Renal cortical epithelial cell (primary cell): ENCODE measurements at regions not wholly inside any gene's neighbourhood (a gene's known extent, or its start where the extent isn't known, plus 50 kb on each side); places are given as distances from the start of the nearest gene placed in this dataset.
"Not testable (repeated sequence)": the region's sequence is repeated elsewhere in the genome, so short reads cannot be mapped to it uniquely, and the experiment has no call there.

Experiments used
- DNase-seq: peaks from one replicate; pipeline ENCODE4 v3.0.0-alpha.2; 2011; ENCODE audit warnings: low read depth

DNA sequence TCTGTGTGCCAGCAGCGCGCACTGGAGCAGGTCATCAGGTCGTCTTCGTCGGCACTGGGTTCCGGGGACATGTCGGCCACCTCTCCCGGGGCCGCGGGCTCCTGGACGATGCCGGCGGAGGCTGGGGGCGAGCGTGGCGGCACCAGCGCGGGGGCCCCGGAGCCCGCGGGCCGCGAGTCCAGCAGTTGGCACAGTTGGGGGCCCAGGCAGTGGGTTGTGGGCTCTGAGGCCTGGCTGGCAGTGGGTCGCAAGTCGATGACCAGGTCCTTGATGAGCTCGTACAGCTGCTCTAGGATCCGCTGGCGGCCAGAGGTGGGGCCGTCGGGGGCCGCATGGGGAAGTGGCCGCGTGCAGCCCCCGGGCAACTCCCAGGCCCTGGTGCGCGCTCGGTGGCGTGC lies 300.5 kb downstream of the CCDC74A start:
- no peak for DNase-seq

DNA sequence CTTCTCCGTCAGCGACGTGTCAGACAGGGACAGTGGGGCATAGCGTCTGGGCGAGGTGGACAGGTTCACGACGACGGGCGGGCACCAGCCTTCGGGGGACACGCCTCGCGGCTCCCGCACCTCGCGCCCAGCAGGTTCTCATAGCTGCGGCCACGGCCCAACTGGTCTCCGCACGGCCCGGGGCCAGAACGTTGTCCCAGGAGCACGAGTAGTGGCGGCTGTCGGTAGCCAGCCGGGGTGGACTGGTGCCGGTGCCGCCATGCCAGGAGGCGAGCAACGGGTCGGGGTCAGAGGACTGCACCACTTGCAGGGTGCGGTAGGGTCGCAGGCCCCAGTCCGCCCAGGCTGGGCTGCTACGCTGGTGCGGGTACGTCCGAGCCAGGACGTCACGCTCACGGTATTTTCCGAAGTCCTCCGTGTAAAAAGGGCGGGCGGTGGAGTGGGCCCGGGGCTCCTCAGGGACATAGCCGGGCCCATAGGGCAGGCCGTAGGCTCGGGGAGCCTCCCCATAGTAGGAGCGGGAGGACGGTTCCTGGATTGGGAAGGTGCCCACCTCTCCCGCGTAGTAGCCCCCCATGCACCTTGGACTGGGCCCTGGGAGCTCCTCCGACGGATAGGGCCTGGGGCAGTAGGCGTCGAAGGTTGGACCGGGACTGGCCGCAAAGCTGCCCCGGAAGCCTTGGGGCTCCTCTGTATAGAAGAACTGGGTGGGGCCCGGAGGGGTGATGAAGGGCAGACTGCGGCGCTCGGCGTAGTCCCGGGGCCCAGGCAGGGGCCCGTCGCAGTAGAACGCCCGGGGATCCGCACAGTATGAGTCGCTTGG lies 301.2 kb downstream of the CCDC74A start:
- DNase-seq: not testable (repeated sequence)

DNA sequence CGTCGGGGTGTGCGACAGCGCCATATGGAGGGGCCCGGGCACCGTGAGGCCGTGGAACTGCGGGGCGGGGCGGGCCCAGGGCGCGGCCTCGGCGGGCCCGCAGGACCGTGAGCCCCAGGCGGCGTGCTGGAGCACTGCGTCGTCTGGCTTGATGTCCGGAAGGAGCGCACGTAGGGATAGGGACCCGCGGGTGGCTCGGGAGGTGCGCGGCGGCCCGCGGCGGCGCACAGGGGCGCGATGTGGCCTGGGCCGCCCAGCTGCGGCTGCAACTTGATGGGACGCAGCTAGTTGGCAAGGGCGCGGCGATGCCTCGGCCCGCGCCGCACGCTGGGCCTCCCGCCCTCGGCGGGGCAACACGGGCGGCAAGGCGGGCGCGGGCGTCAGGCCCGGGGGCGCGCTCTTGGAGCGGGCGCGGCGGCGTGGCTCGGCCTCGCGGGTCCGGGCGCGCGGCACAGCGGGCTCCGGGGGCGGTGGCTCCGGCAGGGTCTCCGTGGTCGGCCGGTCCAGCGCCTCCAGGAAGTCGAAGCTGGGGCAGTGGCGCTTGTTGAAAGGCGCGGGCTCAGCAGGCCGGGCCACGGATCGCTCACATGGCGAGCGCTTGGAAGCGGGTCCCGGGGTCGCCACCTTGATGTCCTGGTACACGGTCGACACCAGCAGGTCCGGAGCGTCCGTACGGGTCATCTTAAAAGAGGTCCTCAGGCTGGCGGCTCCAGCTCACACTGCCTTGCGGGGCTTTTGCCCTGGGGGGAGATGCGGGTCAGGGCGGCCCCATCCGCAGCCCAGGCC lies 302.0 kb downstream of the CCDC74A start:
- not testable (repeated sequence) for DNase-seq

DNA sequence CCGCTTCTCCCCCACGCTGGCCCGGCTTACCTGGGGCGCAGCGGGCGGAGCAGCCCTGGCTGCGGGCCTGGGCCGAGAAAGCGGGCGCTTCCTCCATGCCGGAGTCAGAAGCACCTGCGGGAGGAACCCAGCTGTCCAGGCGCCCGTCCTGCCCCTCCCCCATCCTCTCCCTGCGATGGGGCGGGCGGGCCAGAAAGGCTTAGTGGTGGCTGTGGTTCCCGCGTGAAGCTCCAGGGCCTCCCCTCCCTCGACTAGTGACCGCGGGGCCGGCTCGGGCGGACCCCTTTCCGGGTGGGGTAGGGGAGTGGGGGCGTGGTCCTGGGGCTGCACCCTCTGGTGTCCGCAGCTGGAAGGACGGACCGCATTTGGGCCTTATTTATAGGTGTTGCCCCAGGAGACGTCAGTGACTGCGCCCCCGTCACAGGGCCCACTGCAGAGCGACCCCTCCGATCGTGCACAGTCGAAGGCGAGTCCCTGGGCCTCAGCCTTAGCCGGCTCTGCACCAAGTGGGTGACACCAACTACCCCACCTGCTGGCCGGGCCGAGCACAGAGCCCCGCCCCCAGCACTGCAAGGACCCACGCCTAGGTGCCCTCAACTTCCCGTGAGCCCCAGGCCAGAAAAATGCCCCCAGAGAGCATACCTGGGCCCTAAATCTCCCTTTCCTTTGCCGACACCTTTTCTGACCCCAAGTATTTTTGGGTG lies 302.7 kb downstream of the CCDC74A start:
- DNase-seq: not testable (repeated sequence)

DNA sequence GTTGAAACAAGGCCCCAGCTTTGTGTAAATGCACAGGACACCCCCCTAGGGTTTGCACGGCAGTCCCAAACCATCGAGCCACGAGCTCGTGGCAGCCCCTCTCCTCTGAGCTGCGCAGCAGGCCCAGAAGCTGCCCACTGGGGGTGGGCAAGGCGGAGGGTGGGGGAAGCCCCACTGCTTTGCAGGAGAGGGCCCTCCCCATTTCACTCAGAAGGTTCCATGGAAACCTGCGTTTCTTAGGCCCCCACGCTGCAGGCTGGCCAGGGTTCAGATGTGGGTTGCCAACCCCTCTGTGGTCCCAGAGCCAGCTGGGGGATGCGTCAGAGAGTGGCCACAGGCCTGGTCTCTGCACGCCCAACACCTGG lies 303.2 kb downstream of the CCDC74A start:
- not testable (repeated sequence) for DNase-seq

DNA sequence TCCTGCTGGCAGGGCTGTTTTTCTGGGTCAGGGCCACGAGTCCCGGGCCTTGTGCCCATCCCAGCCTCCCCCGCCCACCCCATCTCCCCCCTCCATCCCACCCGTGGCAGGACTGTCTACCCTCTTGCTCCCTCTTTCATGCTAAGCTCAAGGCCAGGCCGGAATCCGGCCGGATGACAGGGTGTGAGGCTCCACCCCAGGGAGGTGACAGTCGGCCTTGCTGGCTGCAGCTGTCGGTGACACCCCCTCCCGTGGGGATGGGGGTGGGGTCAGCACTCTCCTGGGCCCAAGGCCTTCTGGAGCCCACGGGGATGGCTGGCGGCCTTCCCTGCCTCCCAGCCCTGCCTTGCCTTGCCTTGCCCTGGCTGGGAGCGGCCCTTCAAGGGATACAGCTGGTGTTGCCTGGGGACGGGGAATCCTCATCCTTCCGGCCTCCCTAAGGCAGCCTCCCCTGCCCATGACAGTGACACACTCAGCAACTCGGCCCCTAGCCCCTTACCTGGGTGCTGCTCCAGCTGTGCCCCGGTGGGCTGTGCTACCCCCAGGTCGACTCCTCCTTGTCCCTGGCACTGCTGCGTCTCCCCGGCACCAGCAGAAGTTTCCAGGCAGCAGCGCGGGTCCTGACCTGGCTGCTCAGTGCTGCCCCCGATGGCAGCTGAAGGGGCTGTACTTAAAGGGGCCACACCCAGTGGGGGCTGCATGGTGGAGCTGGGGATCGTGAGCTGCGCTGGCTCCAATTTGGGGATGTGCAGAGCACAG lies 303.9 kb downstream of the CCDC74A start:
- DNase-seq: not testable (repeated sequence)

DNA sequence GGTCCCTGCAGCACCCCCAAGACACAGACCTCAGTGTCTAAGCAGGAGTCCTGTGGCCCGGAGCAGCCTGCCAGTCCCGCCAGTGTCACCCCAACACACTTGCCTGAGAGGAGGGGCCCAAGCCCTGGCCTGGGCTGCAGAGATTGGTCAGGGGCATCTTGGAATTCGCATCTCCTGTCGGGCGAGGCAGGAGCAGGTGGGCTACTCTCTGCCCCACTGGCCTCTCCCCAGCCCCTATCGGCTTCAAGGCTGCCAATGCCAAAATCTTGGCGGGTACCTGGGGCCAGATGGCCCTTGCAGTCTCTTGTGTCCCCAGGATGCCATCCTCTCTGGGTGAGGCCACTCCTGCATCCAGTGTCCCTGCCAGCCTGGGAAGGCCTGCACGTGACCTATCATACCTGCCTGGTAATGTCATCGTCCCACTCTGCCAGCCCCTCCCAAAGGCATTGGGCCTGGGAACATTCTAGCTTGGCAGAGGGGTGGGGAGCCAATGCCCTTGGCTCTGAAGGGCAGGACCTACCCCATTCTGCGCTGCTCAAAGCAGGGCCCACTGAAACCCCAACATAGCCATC lies 304.6 kb downstream of the CCDC74A start:
- not testable (repeated sequence) for DNase-seq

DNA sequence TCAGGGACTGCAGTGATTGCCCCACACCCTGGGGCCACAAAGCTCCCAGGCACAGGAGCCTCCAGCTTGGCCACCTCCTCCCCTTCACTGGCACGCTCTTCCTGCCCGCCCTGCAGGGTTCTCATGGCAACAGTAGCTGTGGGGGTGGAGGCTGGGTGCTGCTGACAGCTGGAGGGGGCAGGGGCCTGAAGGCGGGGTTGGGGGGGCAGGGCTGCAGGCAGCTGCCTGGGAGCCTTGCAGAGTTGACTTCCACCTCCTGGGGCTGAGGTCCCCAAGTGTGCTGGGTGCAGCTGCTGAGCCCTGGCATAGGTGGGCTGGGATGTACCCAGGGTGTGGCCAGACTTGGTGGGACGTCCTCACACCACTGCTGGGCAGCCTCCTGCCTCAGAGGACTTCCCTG lies 305.2 kb downstream of the CCDC74A start:
- DNase-seq: not testable (repeated sequence)

DNA sequence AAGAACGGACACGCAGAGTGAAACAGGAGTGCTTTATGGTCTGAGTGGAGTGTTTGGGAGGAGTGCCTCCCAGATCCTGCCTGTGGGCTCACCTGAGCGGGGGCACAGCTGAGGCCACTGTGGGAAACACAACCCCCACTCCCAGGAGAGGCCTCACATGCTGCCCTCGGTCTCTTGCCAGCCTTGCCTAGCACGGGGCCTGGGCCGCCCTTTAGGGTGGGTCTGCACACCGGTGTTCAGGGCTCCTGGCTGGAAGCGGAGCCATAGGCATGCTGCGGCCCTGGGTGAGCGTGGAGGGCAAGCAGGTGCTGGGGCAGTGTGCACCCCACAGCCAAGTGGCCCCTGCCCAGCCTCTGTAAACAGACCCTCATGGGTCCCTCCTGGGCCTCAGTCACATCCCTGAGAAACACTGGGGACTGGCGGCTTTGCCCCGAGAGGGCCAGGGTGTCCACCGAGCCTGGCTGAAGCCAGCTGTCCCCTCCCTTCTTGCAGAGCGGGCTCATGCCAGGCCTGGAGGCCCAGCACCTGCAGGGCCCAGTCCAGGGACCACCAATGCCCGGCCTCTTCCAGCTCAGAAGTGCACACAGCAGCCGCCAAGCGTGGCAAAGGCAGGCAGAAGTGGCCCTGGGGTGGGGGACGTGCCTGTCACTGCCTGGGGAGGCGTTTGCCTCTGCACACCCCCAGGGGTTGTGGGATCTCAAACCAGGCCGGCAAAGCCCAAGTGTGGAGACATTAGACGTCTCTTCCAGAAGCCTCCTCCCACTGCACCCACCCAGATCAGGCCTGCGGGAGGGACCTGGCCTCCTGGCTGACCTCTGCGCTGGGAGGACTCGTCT lies 305.9 kb downstream of the CCDC74A start:
- not testable (repeated sequence) for DNase-seq

DNA sequence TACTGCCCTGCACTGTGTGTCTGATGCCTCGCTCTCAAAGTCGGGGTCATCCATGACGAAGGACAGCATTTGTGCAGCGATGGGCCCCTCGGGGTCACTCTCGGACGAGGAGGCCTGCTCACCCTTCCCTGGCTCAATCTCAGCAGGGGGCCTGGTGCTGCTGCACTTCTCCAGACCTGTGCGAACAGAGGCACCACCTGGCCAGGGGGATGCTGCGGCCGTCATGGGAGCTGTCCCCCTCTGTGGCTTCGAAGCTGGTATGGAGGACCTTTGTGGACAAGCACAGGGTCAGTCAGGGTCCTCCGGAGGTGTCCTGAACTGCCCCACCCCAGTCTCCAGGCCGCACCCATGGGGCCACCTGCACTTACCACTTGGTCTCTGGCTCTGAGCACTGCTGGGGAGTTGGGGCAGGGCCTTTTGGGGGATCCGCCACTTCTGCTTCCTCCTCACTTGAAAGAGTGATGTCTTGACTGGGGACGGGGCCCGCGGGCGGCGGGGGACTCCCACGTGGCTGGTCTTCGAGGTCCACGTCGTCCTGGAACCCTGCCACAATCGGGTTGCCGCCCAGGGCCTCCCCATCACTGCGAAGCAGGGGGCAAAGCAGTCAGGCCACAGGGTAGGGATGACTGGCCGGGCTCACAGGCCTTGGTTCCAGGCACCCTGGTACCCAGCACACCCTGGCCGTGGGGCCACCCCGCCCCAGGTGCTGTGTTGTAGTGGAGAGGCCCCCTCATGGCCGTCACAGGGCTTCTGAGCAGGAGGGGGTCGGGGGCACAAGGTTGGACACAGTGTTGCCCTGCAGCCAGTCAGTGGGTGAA lies 306.7 kb downstream of the CCDC74A start:
- DNase-seq: not testable (repeated sequence)

DNA sequence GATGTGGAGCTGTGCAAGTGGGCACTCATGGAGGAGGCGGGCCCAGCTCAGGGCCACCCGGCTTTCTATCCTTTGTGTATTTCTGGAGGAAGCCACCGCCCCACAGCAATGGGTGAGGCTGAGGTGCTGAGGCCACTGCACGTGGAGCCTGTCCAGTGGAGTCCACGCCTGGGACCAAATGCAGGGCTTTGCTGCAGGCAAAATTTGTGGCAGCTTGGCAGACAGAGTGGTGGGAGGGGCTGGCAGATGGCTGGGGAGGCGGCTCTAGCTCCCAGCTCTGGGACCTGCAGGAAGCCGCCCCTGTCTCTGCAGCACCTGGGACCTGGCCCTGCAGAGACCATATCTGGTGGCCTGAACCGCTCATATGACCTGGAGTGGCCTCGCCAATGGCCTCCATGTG lies 307.3 kb downstream of the CCDC74A start:
- not testable (repeated sequence) for DNase-seq

DNA sequence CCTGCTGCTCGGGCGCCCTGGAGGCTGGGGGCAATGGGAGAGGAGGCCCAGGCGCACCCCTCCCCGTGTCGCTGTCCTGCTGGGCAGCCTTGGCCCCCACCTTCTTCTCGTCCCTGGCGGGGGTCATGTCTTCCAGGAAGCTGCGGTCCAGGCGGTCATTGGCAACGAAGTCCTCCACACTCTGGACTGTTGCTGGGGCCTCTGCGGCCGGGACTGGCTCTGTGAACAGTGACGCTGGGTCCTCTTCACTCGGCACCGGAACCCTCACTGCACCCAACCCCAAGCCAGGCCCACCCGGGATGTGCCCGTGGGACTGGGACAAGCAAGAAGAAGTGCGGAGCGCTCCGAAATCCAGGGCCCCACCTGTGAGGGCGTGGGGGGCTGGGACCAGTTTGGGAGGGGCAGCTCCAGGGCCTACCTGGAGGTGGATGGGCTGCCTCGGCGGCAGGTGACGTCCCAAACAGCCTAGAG lies 308.0 kb downstream of the CCDC74A start:
- no peak for DNase-seq

DNA sequence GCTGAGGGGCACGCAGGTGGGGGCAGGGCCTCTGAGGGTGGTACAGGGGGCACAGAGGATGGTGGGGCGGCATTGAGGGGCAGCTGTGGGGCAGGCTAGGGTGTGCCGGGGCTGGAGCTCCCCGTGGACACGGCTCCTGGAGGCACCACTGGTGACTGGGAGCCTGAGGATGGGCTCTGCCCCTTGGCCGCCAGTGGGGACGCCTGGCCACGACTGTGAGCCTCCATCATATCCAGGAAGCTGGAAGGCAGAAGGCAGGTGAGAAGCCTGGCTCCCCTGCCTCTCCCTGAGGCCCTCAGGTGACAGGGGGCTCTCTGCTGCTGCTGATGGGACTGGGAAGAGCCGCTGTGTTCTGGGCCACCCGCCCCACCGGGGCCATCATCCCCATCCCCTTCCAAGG lies 308.4 kb downstream of the CCDC74A start:
- DNase-seq: not testable (repeated sequence)

DNA sequence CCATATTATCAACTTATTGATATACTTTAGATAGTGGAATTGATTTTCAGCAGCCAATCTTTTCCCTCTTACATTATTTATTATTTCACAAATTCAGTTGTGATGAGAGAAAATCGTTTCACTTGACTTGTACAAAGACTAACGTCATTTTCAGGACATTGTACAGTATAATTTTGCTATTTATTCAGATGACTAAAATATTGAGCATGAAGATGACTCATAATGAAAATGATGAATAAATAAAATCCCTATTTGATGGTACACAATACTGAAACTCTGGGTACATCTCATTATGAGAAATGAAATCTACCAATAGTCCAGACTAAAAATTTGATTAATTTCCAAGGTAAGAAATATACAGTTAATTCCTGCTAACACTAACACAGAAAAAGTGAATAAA lies 316.4 kb downstream of the CCDC74A start:
- not testable (repeated sequence) for DNase-seq

DNA sequence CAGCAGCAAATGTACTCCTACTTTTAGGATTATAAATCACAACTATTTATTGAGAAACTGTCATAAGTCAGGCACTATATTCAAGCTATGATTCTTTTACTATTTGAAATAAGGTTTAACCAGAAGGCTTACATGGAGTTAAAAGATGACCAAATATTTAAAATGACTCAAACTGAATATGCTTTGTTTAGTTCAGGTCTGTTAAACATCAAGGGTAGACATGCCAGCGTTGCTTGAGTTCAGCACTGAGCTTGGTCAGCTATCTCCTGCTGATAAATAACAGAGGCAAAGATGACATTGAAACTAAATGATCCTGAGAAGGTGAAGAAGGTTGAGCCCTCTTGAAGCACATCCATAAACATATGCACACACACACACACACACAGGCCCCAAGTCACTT lies 305.6 kb downstream of the ANKRD30BL start:
- peak; percentile 9 for DNase-seq

DNA sequence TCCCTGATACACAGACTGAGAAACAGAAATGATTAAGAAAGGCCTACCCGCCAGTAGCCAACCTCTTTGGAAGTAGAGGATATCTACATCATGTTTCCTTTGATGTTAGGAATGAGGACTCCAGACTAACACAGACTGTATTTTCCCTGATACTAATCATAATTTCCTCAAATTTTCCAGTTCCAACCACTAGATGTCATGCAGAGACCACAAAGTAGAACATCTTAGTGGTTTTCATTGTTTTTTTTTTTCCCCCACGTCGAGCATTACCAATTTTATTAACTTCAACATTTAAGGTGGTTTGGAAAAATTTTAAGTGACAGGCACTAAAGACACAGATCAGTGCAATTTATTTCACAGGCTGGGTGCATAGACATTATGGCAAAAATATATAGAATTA lies 303.6 kb downstream of the ANKRD30BL start:
- DNase-seq: not testable (repeated sequence)
